CD8-positive, alpha-beta memory T cell (primary cell): ENCODE measurements at regions not wholly inside any gene's neighbourhood (a gene's known extent, or its start where the extent isn't known, plus 50 kb on each side); places are given as distances from the start of the nearest gene placed in this dataset.

Source experiments
- CTCF ChIA-PET: fragments of 350-600 bp; sonication (Branson Sonifier 250); formaldehyde crosslinking; loops from one replicate; lab custom pipeline; 2021; ENCODE audit warnings: antibody characterized with exemption; lab: Charles Lee
- POLR2A ChIA-PET: fragments of 350-600 bp; sonication (Branson Sonifier 250); formaldehyde crosslinking; loops from one replicate; lab custom pipeline; 2021; ENCODE audit warnings: antibody characterized with exemption; lab: Charles Lee
- DNase-seq, 5 donors: peaks; one replicate each; pipeline versions ENCODE4 v3.0.0 to v3.0.0-alpha.2; 2020 to 2022; ENCODE audit warnings: mixed read lengths in 1 of 5
- H3K27ac ChIP-seq: one replicate; pipeline ENCODE4 v1.7.0; 2013; ENCODE audit warnings: low read depth, mild to moderate bottlenecking, low read length, moderate library complexity
- H3K27me3 ChIP-seq: 2 replicates; pipeline ENCODE4 v1.7.0; 2013; ENCODE audit warnings: low read length, mild to moderate bottlenecking; ENCODE audit not compliant: insufficient read depth, poor library complexity, severe bottlenecking
- H3K36me3 ChIP-seq: 2 replicates; pipeline ENCODE4 v1.7.0; 2013; ENCODE audit warnings: mild to moderate bottlenecking, low read length, moderate library complexity; ENCODE audit not compliant: insufficient read depth
- H3K4me1 ChIP-seq: 2 replicates; pipeline ENCODE4 v1.7.0; 2013; ENCODE audit warnings: mild to moderate bottlenecking, low read length, moderate library complexity; ENCODE audit not compliant: insufficient read depth
- H3K4me3 ChIP-seq: 2 replicates; pipeline ENCODE4 v1.7.0; 2013; ENCODE audit warnings: mild to moderate bottlenecking, low read length
- H3K9me3 ChIP-seq: 2 replicates; pipeline ENCODE4 v1.7.0; 2013; ENCODE audit warnings: mild to moderate bottlenecking, low read length
- H3K27ac Mint-ChIP-seq, 8 donors: one replicate each; pipeline ENCODE4 v1.8.0; 2020 to 2021; ENCODE audit warnings: mixed read lengths in 8 of 8, mild to moderate bottlenecking in 6 of 8, inconsistent platforms in 3 of 8, moderate library complexity in 3 of 8
- H3K27me3 Mint-ChIP-seq, 2 donors: one replicate each; pipeline ENCODE4 v1.8.0; 2020 to 2021; ENCODE audit warnings: mixed read lengths in 2 of 2, mild to moderate bottlenecking in 1 of 2, moderate library complexity in 1 of 2
- H3K36me3 Mint-ChIP-seq, 3 donors: one replicate each; pipeline ENCODE4 v1.8.0; 2020 to 2021; ENCODE audit warnings: mixed read lengths in 3 of 3, inconsistent platforms in 1 of 3, mild to moderate bottlenecking in 1 of 3
- H3K4me1 Mint-ChIP-seq, 3 donors: one replicate each; pipeline ENCODE4 v1.8.0; 2020 to 2021; ENCODE audit warnings: mixed read lengths in 3 of 3, inconsistent platforms in 1 of 3, mild to moderate bottlenecking in 1 of 3
- H3K4me3 Mint-ChIP-seq, 7 donors: one replicate each; pipeline ENCODE4 v1.8.0; 2020 to 2021; ENCODE audit warnings: mixed read lengths in 7 of 7, mild to moderate bottlenecking in 6 of 7, moderate library complexity in 4 of 7, inconsistent platforms in 2 of 7
- H3K9me3 Mint-ChIP-seq, 5 donors: one replicate each; pipeline ENCODE4 v1.8.0; 2020 to 2022; ENCODE audit warnings: mixed read lengths in 5 of 5, mild to moderate bottlenecking in 3 of 5, moderate library complexity in 2 of 5, inconsistent platforms in 1 of 5

DNA sequence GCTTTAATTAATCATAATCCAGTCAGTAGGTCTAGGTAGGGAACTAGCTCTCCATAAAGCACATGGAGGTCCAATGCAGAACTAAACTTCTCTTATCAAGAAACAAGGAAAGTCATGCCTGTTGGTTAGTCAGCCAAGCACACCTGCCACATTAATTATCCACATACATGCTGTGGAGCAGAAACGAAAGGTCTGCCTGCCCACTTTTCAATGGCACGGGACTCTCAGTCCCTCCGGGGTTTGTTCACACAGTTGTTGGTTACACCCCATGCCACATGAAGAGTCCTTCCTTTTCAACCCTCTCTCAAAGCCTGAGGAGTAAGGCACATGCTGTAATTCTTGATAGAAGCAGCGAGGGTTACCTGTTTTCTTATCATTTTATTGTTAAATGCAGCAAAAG lies 1096.4 kb upstream of the MAP3K7 start:
- H3K27ac Mint-ChIP-seq, result no peak overlapping the region
- H3K27me3 Mint-ChIP-seq, result no peaks in the 10 kb centered on the region
- H3K27me3 ChIP-seq, result no peaks in the 10 kb centered on the region
- ChIA-PET CTCF (no interaction called here), POLR2A (no interaction called here)
- H3K9me3 Mint-ChIP-seq, result peaks cover 0 to 14% (median 5%) of the 10 kb centered on the region in 5 donors
- no peak overlapping the region for H3K4me3 ChIP-seq
- DNase-seq, result no peak
- H3K27ac ChIP-seq, result no peak overlapping the region
- no peaks in the 10 kb centered on the region for H3K9me3 ChIP-seq
- H3K36me3 Mint-ChIP-seq, result no peaks in the 10 kb centered on the region
- no peak overlapping the region for H3K4me3 Mint-ChIP-seq
- H3K36me3 ChIP-seq, result no peaks in the 10 kb centered on the region
- H3K4me1 Mint-ChIP-seq, result no peaks in the 10 kb centered on the region
- no peaks in the 10 kb centered on the region for H3K4me1 ChIP-seq

DNA sequence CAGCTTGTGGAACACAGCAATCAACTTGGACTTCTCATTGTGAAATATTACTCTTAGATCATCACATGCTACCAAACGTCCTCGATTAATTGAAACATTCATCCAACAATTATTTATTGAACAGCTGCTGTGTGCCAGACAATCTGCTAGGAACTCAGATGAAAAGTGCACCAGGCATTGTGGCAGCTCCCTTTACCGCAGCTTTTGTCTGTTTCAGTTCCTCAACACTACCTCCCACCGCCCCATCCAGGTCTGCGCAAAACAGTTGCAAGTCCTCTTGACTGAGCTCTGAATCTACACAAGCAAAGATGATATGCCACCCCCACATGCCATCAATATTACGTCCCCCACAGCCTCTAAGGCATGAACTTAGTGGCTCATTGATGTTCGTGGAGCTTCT lies 1094.4 kb upstream of the MAP3K7 start:
- H3K9me3 Mint-ChIP-seq, result peaks cover 0 to 18% (median 5%) of the 10 kb centered on the region in 5 donors
- Histone ChIP-seq H3K9me3 (no peaks in the 10 kb centered on the region), H3K27me3 (no peaks in the 10 kb centered on the region), H3K36me3 (no peaks in the 10 kb centered on the region), H3K27ac (no peak overlapping the region), H3K4me3 (no peak overlapping the region), H3K4me1 (no peaks in the 10 kb centered on the region)
- H3K4me1 Mint-ChIP-seq, result no peaks in the 10 kb centered on the region
- POLR2A ChIA-PET, result no interaction called here
- no peaks in the 10 kb centered on the region for H3K36me3 Mint-ChIP-seq
- H3K4me3 Mint-ChIP-seq, result no peak overlapping the region
- CTCF ChIA-PET, result no interaction called here
- H3K27ac Mint-ChIP-seq, result no peak overlapping the region
- DNase-seq, result no peak
- H3K27me3 Mint-ChIP-seq, result no peaks in the 10 kb centered on the region

DNA sequence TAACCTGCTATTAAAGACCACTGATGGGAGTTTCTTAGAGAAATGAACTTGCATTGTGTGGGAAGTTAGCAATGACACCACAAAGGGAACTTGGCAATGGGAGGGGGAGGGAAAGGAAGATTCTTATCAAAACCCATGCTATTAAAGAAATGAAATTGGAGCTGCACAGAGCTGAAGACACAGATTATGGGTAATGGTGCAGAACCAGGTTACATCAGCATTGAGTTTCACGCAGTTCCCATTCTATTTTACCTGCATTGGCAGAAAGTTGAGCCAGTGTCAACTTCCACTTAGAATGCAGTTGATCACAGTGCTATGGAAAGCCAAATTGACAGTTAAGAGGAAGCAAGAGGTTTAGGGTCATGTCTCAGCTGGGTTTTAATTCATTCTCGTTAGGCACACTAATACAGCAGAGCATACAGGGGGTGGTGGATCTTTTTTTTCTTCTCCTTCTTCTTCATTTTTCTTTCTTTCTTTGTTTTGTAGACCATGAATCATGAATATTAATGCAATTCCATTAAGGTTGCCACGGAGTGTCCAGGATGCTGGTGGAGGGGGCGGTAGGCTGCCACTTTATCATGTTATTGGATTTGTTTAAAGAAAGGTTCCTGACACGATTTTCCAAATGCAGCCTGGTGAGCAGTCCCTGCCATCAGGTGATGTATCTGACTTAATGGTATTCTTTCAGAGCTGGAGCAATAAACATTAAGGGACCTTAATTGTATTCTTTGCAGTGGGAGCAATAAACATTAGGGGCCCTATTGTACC lies 1092.0 kb upstream of the MAP3K7 start:
- DNase-seq, result no peak
- Histone ChIP-seq H3K4me1 (no peaks in the 10 kb centered on the region), H3K27ac (no peak overlapping the region), H3K4me3 (no peak overlapping the region), H3K27me3 (no peaks in the 10 kb centered on the region), H3K9me3 (no peaks in the 10 kb centered on the region), H3K36me3 (no peaks in the 10 kb centered on the region)
- CTCF ChIA-PET, result no interaction called here
- H3K36me3 Mint-ChIP-seq, result no peaks in the 10 kb centered on the region
- POLR2A ChIA-PET, result no interaction called here
- H3K4me1 Mint-ChIP-seq, result no peaks in the 10 kb centered on the region
- peaks cover 0 to 18% (median 5%) of the 10 kb centered on the region in 5 donors for H3K9me3 Mint-ChIP-seq
- H3K27me3 Mint-ChIP-seq, result no peaks in the 10 kb centered on the region
- H3K27ac Mint-ChIP-seq, result no peak overlapping the region
- no peak overlapping the region for H3K4me3 Mint-ChIP-seq

DNA sequence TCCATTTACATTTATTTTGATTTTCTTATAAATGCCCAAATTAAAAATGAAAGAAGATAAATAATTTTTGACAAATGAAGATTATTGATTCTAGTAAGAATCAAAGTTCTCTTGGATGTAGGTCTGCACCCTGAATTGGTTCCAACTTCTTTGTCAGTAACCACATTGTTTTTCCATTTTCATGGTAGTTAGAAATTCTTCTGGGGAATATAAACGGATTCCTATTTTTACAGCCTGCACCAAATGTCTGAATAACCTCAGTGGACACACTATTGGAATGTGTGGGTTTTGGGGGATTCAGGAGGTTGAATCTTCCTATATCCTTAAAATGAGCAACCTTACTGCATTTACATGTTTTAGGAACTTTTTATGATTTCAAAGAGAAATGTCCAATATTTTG lies 1085.3 kb upstream of the MAP3K7 start:
- Mint-ChIP-seq H3K4me3 (no peak overlapping the region), H3K27ac (no peak overlapping the region), H3K9me3 (peaks cover 0 to 3% (median 0%) of the 10 kb centered on the region in 5 donors), H3K27me3 (no peaks in the 10 kb centered on the region), H3K36me3 (no peaks in the 10 kb centered on the region), H3K4me1 (no peaks in the 10 kb centered on the region)
- ChIA-PET POLR2A (no interaction called here), CTCF (no interaction called here)
- DNase-seq, result no peak
- Histone ChIP-seq H3K4me1 (no peaks in the 10 kb centered on the region), H3K4me3 (no peak overlapping the region), H3K9me3 (no peaks in the 10 kb centered on the region), H3K27me3 (no peaks in the 10 kb centered on the region), H3K36me3 (no peaks in the 10 kb centered on the region), H3K27ac (no peak overlapping the region)

DNA sequence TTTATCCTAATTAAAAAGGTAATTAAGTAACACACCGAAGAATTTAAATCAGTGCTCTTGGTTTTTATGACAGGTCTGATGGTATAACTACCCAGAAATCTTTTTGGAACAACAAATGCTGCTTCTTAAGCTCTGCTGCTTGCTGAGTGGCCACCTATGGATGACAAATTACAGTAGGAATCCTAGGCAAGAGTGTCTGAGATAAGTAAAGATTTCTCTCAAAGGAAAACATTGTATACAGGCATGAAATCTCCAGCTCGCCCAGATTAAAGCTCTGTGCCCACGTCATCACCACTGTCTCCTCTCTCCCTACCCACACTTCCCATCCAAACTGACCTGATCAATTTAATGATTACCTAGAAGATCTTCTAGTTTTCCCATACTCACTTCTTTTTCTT lies 1083.0 kb upstream of the MAP3K7 start:
- Mint-ChIP-seq H3K36me3 (no peaks in the 10 kb centered on the region), H3K9me3 (peaks cover 0 to 3% (median 0%) of the 10 kb centered on the region in 5 donors), H3K27me3 (no peaks in the 10 kb centered on the region), H3K4me3 (no peak overlapping the region), H3K27ac (no peak overlapping the region), H3K4me1 (no peaks in the 10 kb centered on the region)
- Histone ChIP-seq H3K27me3 (no peaks in the 10 kb centered on the region), H3K4me1 (no peaks in the 10 kb centered on the region), H3K36me3 (no peaks in the 10 kb centered on the region), H3K27ac (no peak overlapping the region), H3K4me3 (no peak overlapping the region), H3K9me3 (no peaks in the 10 kb centered on the region)
- DNase-seq, result no peak
- ChIA-PET POLR2A (no interaction called here), CTCF (no interaction called here)

DNA sequence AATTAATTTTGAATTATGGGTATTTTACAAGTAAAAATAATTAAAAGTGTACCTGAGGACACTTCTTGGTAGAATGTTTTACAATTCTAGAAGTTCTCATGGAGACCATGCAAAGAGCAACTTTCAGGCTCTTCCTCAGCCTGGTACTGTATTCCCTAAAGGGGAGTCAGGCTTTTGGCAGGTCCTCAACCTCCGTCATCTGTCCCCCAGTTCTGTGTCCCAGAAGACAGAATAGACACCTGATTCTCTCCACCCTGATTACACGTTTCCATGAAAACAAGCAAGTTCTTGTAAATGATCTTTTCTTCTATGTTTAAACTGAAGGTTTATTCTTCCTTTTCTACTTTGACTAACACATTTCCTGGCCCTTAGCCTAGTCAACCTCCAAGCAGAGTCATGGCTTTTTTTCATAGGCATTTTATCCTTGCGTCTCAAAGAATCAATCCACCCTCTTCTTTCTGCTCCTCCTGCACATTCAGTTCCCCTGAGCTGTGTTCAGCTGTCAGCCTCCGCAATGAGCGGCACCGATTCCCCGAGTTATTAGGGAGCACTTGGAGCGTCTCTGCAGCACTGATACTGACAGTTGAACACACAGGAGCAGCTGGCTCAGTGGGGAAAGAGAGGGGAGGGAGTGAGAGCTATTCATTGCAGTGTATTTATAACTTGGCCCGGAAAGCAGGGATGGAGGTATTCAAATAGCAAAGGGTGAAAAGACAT lies 1082.4 kb upstream of the MAP3K7 start:
- POLR2A ChIA-PET, result no interaction called here
- CTCF ChIA-PET, result no interaction called here

DNA sequence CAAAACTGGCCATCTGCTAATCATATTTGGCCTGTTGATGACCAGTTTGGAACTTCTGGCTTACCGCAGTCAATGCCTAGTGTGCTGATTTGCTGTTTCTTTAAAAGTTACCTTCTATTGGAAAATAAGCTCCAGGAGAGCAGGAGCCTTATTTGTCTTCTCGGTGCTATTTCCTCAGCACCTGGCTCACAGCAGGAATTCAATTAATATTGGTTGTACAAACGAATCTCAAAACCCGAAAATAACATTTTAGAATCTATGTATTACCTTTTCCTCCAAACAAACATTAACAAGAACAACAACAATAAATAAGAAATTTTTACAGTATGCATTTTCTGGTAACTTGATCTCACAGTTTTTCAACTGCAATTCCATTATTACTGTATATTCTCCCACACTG lies 1080.7 kb upstream of the MAP3K7 start:
- Mint-ChIP-seq H3K9me3 (peaks cover 0 to 3% (median 2%) of the 10 kb centered on the region in 5 donors), H3K27ac (no peak overlapping the region), H3K4me3 (no peak overlapping the region), H3K27me3 (no peaks in the 10 kb centered on the region), H3K4me1 (no peaks in the 10 kb centered on the region), H3K36me3 (no peaks in the 10 kb centered on the region)
- Histone ChIP-seq H3K4me1 (no peaks in the 10 kb centered on the region), H3K9me3 (no peaks in the 10 kb centered on the region), H3K36me3 (no peaks in the 10 kb centered on the region), H3K4me3 (no peak overlapping the region), H3K27me3 (no peaks in the 10 kb centered on the region), H3K27ac (no peak overlapping the region)
- CTCF ChIA-PET, result no interaction called here
- POLR2A ChIA-PET, result no interaction called here
- DNase-seq, result no peak

More for the DNA sequence above, 1082.4 kb upstream of the MAP3K7 start:
- Histone ChIP-seq H3K36me3 (no peaks in the 10 kb centered on the region), H3K27me3 (no peaks in the 10 kb centered on the region), H3K4me1 (no peaks in the 10 kb centered on the region), H3K9me3 (no peaks in the 10 kb centered on the region), H3K27ac (no peak overlapping the region), H3K4me3 (no peak overlapping the region)
- Mint-ChIP-seq H3K36me3 (no peaks in the 10 kb centered on the region), H3K4me1 (no peaks in the 10 kb centered on the region), H3K4me3 (no peak overlapping the region), H3K9me3 (peaks cover 0 to 3% (median 0%) of the 10 kb centered on the region in 5 donors), H3K27ac (no peak overlapping the region), H3K27me3 (no peaks in the 10 kb centered on the region)
- DNase-seq, result no peak

DNA sequence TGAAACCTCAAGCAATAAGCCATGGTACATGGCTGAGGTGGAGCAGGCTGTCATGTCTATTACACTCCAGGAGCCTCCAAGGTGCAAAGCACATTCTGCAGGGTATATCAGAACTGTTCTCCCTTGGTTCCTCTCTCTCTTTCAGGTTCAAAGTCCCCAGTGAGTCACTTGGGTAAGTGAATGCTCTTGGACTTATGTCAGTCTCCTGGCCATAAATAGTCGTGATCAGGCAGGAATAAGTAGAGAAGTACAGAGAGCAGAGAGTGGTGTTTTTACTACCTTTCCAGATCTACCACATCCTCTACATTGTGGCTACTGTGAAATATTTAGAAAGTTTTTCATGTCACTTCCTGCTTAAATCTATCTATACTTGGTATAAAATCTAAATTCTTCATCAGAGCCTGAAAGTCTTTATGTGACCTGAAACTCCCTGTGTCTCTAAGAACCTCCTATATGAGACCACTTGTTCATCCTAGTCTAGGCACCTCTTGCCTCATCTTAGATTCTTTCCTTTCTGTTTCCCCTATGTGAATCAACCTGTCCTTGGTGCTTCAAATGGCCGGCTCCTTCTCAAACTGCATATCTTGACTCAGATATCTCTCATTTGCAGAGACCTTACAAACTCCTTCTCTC lies 1077.6 kb upstream of the MAP3K7 start:
- no peaks in the 10 kb centered on the region for H3K4me1 Mint-ChIP-seq
- Histone ChIP-seq H3K4me1 (no peaks in the 10 kb centered on the region), H3K27me3 (no peaks in the 10 kb centered on the region), H3K9me3 (no peaks in the 10 kb centered on the region), H3K36me3 (no peaks in the 10 kb centered on the region), H3K4me3 (no peak overlapping the region), H3K27ac (no peak overlapping the region)
- no peaks in the 10 kb centered on the region for H3K36me3 Mint-ChIP-seq
- CTCF ChIA-PET, result no interaction called here
- H3K27ac Mint-ChIP-seq, result no peak overlapping the region
- no peak for DNase-seq
- no peak overlapping the region for H3K4me3 Mint-ChIP-seq
- POLR2A ChIA-PET, result no interaction called here
- peaks cover 0 to 8% (median 5%) of the 10 kb centered on the region in 5 donors for H3K9me3 Mint-ChIP-seq
- H3K27me3 Mint-ChIP-seq, result no peaks in the 10 kb centered on the region
